Activated CD4-positive, alpha-beta memory T cell treated with anti-CD3 and anti-CD28 coated beads, Interleukin-2, amount 10 ng/mL, durations not matched to agents 7 days and 5 days (primary cell): ENCODE measurements at regions not wholly inside any gene's neighbourhood (a gene's known extent, or its start where the extent isn't known, plus 50 kb on each side); places are given as distances from the start of the nearest gene placed in this dataset.
A peak's percentile ranks its signal among the peaks of the same experiment; 100 is the strongest.

ENCODE experiments used
- CTCF ChIA-PET: fragments of 350-600 bp; sonication (Branson Sonifier 250); formaldehyde crosslinking; loops from one replicate; lab custom pipeline; 2021; ENCODE audit warnings: antibody characterized with exemption, inconsistent platforms; lab: Charles Lee
- POLR2A ChIA-PET: fragments of 350-600 bp; sonication (Branson Sonifier 250); formaldehyde crosslinking; loops from one replicate; lab custom pipeline; 2021; ENCODE audit warnings: antibody characterized with exemption; lab: Charles Lee
- DNase-seq: peaks from one replicate; pipeline ENCODE4 v3.0.0-alpha.2; 2020
- H3K27ac Mint-ChIP-seq: one replicate; pipeline ENCODE4 v1.8.0; 2021; ENCODE audit warnings: mild to moderate bottlenecking, mixed read lengths
- H3K27me3 Mint-ChIP-seq: one replicate; pipeline ENCODE4 v1.8.0; 2021; ENCODE audit warnings: mixed read lengths
- H3K36me3 Mint-ChIP-seq: one replicate; pipeline ENCODE4 v1.8.0; 2021; ENCODE audit warnings: low read depth, mixed read lengths
- H3K4me1 Mint-ChIP-seq: one replicate; pipeline ENCODE4 v1.8.0; 2021; ENCODE audit warnings: mixed read lengths
- H3K4me3 Mint-ChIP-seq: one replicate; pipeline ENCODE4 v1.8.0; 2021; ENCODE audit warnings: mild to moderate bottlenecking, mixed read lengths
- H3K9me3 Mint-ChIP-seq: one replicate; pipeline ENCODE4 v1.8.0; 2021; ENCODE audit warnings: mixed read lengths

- H3K27ac Mint-ChIP-seq, result peak overlapping the region; percentile 31
- peaks cover 4% of the 10 kb centered on the region for H3K9me3 Mint-ChIP-seq
- H3K4me1 Mint-ChIP-seq, result peaks cover 39% of the 10 kb centered on the region
- H3K27me3 Mint-ChIP-seq, result peaks cover 15% of the 10 kb centered on the region
- DNase-seq, result no peak
- H3K36me3 Mint-ChIP-seq, result peaks cover 5% of the 10 kb centered on the region
- no peak overlapping the region for H3K4me3 Mint-ChIP-seq
- CTCF ChIA-PET, result no interaction called here
- POLR2A ChIA-PET, result no interaction called here
These were observed 1334.0 kb downstream of the TBC1D22A start for GRCh38 chr22:48096411-48096810.

GRCh38 chr22:48093981-48094380, 1331.5 kb downstream of the TBC1D22A start:
- no peak for DNase-seq
- peaks cover 4% of the 10 kb centered on the region for H3K9me3 Mint-ChIP-seq
- peaks cover 19% of the 10 kb centered on the region for H3K27me3 Mint-ChIP-seq
- no peak overlapping the region for H3K27ac Mint-ChIP-seq
- ChIA-PET POLR2A (no interaction called here), CTCF (no interaction called here)
- H3K4me1 Mint-ChIP-seq, result peaks cover 23% of the 10 kb centered on the region
- no peak overlapping the region for H3K4me3 Mint-ChIP-seq
- H3K36me3 Mint-ChIP-seq, result peaks cover 5% of the 10 kb centered on the region

GRCh38 chr22:48092866-48093265, 1330.4 kb downstream of the TBC1D22A start:
- no peak for DNase-seq
- Mint-ChIP-seq H3K9me3 (peaks cover under 1% of the 10 kb centered on the region), H3K4me3 (no peak overlapping the region), H3K27ac (no peak overlapping the region), H3K4me1 (peaks cover 12% of the 10 kb centered on the region), H3K27me3 (peaks cover 21% of the 10 kb centered on the region), H3K36me3 (peaks cover under 1% of the 10 kb centered on the region)
- ChIA-PET CTCF (no interaction called here), POLR2A (no interaction called here)

DNA sequence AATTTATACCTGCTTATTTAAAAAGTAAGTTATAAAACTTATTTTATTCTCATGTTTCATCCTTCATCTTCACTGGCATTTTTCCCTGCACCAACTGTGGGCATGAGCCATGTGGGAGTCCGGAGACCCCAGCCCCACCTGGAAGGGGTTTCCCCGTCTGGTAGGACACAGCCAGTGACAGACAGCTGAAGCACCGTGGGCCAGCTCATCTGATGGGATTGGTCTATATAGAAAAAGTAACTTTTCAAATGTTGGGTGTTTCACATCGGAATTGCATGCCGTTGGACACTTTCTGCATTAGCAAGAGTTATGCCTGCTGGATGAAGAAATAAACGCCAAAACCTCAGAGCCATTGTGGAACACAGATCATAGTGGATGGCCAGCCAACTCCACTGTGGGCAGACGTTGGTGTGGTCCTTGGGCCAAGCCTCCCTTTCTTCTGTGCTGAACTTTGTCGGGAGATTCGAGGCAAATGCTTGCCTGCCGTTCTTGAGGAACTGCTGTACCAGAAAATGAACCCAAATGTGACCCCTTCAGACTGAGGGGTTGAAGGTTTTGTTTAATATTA, 1329.3 kb downstream of the TBC1D22A start:
- Mint-ChIP-seq H3K9me3 (no peaks in the 10 kb centered on the region), H3K27me3 (peaks cover 21% of the 10 kb centered on the region), H3K27ac (no peak overlapping the region), H3K4me3 (no peak overlapping the region), H3K4me1 (peaks cover 3% of the 10 kb centered on the region), H3K36me3 (no peaks in the 10 kb centered on the region)
- no peak for DNase-seq
- ChIA-PET CTCF (no interaction called here), POLR2A (no interaction called here)

DNA sequence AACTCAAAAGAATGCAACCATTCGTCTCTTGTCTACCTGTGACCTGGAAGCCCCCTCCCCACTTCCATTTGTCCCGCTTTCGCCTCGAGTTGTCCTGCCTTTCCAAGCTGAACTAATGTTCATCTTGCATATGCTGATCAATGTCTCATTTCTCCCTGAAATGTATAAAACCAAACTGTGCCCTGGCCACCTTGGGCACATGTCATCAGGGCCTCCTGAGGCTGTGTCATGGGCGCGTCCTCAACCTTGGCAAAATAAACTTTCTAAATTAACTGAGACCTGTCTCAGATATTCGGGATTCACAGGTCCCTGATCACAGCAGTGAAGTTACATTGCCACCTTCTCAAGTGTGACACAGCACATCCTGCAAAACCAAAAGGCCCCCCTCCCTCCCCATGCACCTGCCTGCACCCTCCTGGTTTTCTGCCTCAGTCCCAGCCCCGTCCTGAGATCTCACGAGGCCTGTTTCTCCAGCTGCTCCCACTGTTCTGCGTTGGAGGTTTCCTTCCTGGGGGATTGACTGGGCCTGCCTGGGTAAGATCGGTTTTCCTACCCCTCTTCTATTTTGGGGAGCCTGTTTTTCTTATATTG, 1328.7 kb downstream of the TBC1D22A start:
- Mint-ChIP-seq H3K27ac (no peak overlapping the region), H3K9me3 (no peaks in the 10 kb centered on the region), H3K27me3 (peaks cover 21% of the 10 kb centered on the region), H3K4me3 (no peak overlapping the region), H3K36me3 (no peaks in the 10 kb centered on the region), H3K4me1 (peaks cover 2% of the 10 kb centered on the region)
- no peak for DNase-seq
- CTCF ChIA-PET, result no interaction called here
- POLR2A ChIA-PET, result no interaction called here

DNA sequence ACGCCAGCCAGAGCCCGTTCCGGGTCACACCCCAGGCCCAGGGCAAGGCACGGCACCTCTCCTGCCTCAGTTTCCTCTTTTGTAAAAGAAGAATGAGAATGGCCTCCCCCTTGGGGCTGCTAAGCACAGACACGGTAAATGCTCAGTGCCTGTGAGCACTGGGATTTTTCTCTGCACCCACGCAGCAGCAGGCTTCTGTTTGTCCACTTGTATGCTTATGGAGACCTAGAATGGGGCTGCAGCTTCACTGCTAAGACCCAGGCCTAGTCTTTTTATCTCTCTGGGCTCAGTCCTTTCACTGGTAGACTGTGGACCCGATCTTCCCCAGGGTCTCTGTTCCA, 1327.9 kb downstream of the TBC1D22A start:
- peaks cover 24% of the 10 kb centered on the region for H3K27me3 Mint-ChIP-seq
- no peak for DNase-seq
- no peak overlapping the region for H3K4me3 Mint-ChIP-seq
- no peak overlapping the region for H3K27ac Mint-ChIP-seq
- CTCF ChIA-PET, result no interaction called here
- POLR2A ChIA-PET, result no interaction called here
- no peaks in the 10 kb centered on the region for H3K9me3 Mint-ChIP-seq
- H3K36me3 Mint-ChIP-seq, result no peaks in the 10 kb centered on the region
- peaks cover 2% of the 10 kb centered on the region for H3K4me1 Mint-ChIP-seq

- peaks cover 19% of the 10 kb centered on the region for H3K27me3 Mint-ChIP-seq
- CTCF ChIA-PET, result no interaction called here
- H3K4me3 Mint-ChIP-seq, result no peak overlapping the region
- POLR2A ChIA-PET, result no interaction called here
- no peak overlapping the region for H3K27ac Mint-ChIP-seq
- no peaks in the 10 kb centered on the region for H3K9me3 Mint-ChIP-seq
- DNase-seq, result no peak
- H3K36me3 Mint-ChIP-seq, result no peaks in the 10 kb centered on the region
- peaks cover 2% of the 10 kb centered on the region for H3K4me1 Mint-ChIP-seq
These were observed 1327.3 kb downstream of the TBC1D22A start for GRCh38 chr22:48089601-48090331.

GRCh38 chr22:48088926-48089536, 1326.6 kb downstream of the TBC1D22A start:
- Mint-ChIP-seq H3K4me3 (no peak overlapping the region), H3K4me1 (peaks cover 9% of the 10 kb centered on the region), H3K36me3 (no peaks in the 10 kb centered on the region), H3K9me3 (no peaks in the 10 kb centered on the region), H3K27me3 (peaks cover 19% of the 10 kb centered on the region), H3K27ac (no peak overlapping the region)
- ChIA-PET POLR2A (no interaction called here), CTCF (no interaction called here)
- DNase-seq, result no peak

- Mint-ChIP-seq H3K4me3 (no peak overlapping the region), H3K27me3 (peaks cover 14% of the 10 kb centered on the region), H3K4me1 (peaks cover 10% of the 10 kb centered on the region), H3K9me3 (no peaks in the 10 kb centered on the region), H3K36me3 (no peaks in the 10 kb centered on the region), H3K27ac (no peak overlapping the region)
- ChIA-PET CTCF (no interaction called here), POLR2A (no interaction called here)
- no peak for DNase-seq
These were observed 1325.8 kb downstream of the TBC1D22A start for GRCh38 chr22:48088251-48088650.

DNA sequence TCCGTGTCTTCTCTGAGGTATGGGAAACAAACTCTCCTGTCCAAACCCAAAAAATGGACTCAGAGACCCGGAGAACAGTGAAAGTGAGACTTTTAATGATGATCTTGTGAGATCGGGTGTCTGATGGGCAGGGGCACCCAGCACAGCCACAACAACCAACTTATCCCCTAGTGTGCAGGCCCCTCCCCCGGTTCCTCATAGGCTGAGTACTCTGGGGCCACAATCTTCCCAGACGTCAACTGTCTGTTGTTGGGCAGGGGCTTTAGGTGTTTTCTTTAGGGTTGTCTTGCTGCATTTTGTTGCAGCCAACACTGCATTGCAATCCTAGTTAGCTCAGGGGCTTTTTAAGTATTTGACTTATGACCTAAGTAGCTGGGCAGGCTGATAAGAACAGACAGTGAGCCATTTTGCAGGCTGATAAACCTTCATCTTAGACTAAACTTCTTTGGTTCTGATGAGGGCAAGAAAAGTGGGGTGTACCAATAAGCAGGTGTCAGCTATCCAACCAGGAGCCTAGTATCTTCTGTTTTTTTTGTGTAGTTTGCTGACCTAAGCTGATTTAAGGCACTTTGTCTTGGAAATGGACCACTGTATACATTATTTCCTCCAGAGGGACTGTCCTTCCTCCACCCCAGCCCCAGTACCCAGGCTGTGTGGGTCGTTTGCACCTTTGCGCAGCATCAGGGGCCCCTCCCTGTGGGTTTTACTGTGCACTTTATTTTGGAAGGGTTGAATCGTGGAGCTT, 1323.6 kb downstream of the TBC1D22A start:
- no peaks in the 10 kb centered on the region for H3K36me3 Mint-ChIP-seq
- ChIA-PET POLR2A (no interaction called here), CTCF (no interaction called here)
- no peak for DNase-seq
- H3K9me3 Mint-ChIP-seq, result no peaks in the 10 kb centered on the region
- no peak overlapping the region for H3K27ac Mint-ChIP-seq
- H3K27me3 Mint-ChIP-seq, result peaks cover 21% of the 10 kb centered on the region
- peaks cover 10% of the 10 kb centered on the region for H3K4me1 Mint-ChIP-seq
- H3K4me3 Mint-ChIP-seq, result no peak overlapping the region

GRCh38 chr22:48084729-48085050, 1322.2 kb downstream of the TBC1D22A start:
- Mint-ChIP-seq H3K9me3 (no peaks in the 10 kb centered on the region), H3K4me1 (peaks cover 11% of the 10 kb centered on the region), H3K4me3 (no peak overlapping the region), H3K36me3 (no peaks in the 10 kb centered on the region), H3K27me3 (peaks cover 20% of the 10 kb centered on the region), H3K27ac (no peak overlapping the region)
- no peak for DNase-seq
- POLR2A ChIA-PET, result no interaction called here
- CTCF ChIA-PET, result no interaction called here

DNA sequence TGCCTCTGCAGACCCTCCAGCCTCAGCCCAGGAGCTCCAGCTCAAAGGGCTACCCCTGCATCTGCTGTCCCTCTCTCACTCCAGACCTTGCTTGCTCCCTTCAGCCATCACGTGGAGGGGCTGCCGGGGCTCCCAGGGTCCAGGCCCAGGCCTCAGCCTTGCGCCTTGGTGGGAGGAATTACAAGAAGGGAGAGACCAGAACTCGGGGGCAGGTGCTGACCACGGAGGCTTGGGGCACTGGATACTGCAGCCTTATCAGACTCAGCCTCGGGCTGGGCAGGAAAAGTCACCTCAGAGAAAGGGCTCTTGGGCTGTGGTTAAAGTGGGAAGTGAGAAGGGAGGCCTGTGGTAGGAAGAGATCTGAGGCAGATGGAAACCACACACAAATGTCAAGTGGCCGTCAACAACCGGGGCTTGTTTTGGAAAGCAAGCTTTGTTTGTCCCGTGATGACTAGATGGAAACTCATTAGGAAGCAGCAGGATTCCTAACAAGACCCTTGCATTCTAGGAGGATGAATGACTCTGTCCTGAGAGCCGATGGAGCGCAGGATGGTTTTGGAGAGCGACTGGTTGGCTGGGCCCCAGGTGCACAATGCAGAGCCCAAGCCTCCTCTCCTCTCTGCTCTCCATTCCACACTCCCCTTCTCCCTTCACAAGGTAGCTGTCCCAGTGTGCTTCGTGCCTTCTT, 1321.7 kb downstream of the TBC1D22A start:
- Mint-ChIP-seq H3K27ac (no peak overlapping the region), H3K36me3 (no peaks in the 10 kb centered on the region), H3K4me1 (peaks cover 13% of the 10 kb centered on the region), H3K27me3 (peaks cover 22% of the 10 kb centered on the region), H3K9me3 (no peaks in the 10 kb centered on the region), H3K4me3 (no peak overlapping the region)
- ChIA-PET POLR2A (no interaction called here), CTCF (no interaction called here)
- DNase-seq, result peak; percentile 25

DNA sequence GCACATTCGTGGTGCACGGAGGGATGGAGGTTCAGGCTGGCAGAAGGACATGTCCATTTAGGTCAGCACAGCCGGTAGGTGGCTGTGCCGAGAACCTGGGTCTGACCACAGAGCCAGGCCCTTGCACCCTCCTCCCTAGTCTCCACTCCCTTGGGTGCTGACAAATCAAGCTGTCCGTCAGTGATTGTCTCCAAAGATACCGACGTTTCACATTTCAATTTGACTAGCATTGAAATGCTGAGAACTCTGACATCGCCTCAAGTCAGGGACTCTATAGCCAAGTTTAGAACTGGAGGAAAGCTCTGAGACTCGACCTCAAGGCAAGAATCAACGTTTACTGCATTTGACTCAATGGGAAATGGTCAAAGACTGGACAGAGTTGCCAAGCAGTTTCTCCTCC, 1321.1 kb downstream of the TBC1D22A start:
- H3K36me3 Mint-ChIP-seq, result no peaks in the 10 kb centered on the region
- no peak overlapping the region for H3K4me3 Mint-ChIP-seq
- ChIA-PET CTCF (no interaction called here), POLR2A (no interaction called here)
- peaks cover 29% of the 10 kb centered on the region for H3K27me3 Mint-ChIP-seq
- H3K4me1 Mint-ChIP-seq, result peaks cover 13% of the 10 kb centered on the region
- no peak for DNase-seq
- no peak overlapping the region for H3K27ac Mint-ChIP-seq
- no peaks in the 10 kb centered on the region for H3K9me3 Mint-ChIP-seq
